RWPE2 (cell line): ENCODE measurements at regions not wholly inside any gene's neighbourhood (a gene's known extent, or its start where the extent isn't known, plus 50 kb on each side); places are given as distances from the start of the nearest gene placed in this dataset.

Experiments used
- ATAC-seq: fragments of 200-7000 bp; cut with Tn5 transposase; 3 replicates; pipeline ENCODE4 v1.9.1; 2021; ENCODE audit warnings: low read depth
- DNase-seq: peaks from one replicate; pipeline ENCODE4 v3.0.0-alpha.2; 2020; ENCODE audit warnings: low spot score
- H3K27ac ChIP-seq: fragments of 450-650 bp; 2 replicates; pipeline ENCODE4 v1.5.1; 2017; ENCODE audit warnings: mild to moderate bottlenecking; ENCODE audit not compliant: poor library complexity, severe bottlenecking
- H3K27me3 ChIP-seq: fragments of 250-450 bp; sonication (Bioruptor Pico); 2 replicates; pipeline ENCODE4 v1.5.1; 2021; ENCODE audit warnings: mild to moderate bottlenecking, moderate library complexity; ENCODE audit not compliant: insufficient read depth, poor library complexity, severe bottlenecking
- H3K36me3 ChIP-seq: fragments of 250-450 bp; sonication (Bioruptor Pico); 2 replicates; pipeline ENCODE4 v1.5.1; 2020; ENCODE audit warnings: low read depth, mild to moderate bottlenecking, moderate library complexity
- H3K4me1 ChIP-seq: fragments of 250-450 bp; sonication (Bioruptor Pico); 2 replicates; pipeline ENCODE4 v1.5.1; 2021; ENCODE audit warnings: mild to moderate bottlenecking, moderate library complexity; ENCODE audit not compliant: insufficient read depth, poor library complexity, severe bottlenecking
- H3K4me3 ChIP-seq: fragments of 250-450 bp; sonication (Bioruptor Pico); 2 replicates; pipeline ENCODE4 v1.5.1; 2021; ENCODE audit warnings: mild to moderate bottlenecking, moderate library complexity; ENCODE audit not compliant: severe bottlenecking
- H3K9me3 ChIP-seq: fragments of 250-450 bp; sonication (Bioruptor Pico); 2 replicates; pipeline ENCODE4 v1.5.1; 2021; ENCODE audit warnings: mild to moderate bottlenecking, moderate library complexity; ENCODE audit not compliant: severe bottlenecking
- TF ChIP-seq, protein P1 (sequence below): fragments of 450-650 bp; IDR thresholded peaks from one replicate; pipeline ENCODE4 v1.5.1; 2017; ENCODE audit warnings: mild to moderate bottlenecking, moderate library complexity; ENCODE audit not compliant: poor library complexity, severe bottlenecking

GRCh38 chr20:12345978-12346377, 428.3 kb downstream of the BTBD3 start:
- Histone ChIP-seq H3K27ac (no peak overlapping the region), H3K4me1 (no peaks in the 10 kb centered on the region), H3K27me3 (no peaks in the 10 kb centered on the region), H3K36me3 (no peaks in the 10 kb centered on the region), H3K4me3 (no peak overlapping the region), H3K9me3 (no peaks in the 10 kb centered on the region)
- DNase-seq (no peak), ATAC-seq (no peak)
- TF ChIP-seq, protein P1, sequence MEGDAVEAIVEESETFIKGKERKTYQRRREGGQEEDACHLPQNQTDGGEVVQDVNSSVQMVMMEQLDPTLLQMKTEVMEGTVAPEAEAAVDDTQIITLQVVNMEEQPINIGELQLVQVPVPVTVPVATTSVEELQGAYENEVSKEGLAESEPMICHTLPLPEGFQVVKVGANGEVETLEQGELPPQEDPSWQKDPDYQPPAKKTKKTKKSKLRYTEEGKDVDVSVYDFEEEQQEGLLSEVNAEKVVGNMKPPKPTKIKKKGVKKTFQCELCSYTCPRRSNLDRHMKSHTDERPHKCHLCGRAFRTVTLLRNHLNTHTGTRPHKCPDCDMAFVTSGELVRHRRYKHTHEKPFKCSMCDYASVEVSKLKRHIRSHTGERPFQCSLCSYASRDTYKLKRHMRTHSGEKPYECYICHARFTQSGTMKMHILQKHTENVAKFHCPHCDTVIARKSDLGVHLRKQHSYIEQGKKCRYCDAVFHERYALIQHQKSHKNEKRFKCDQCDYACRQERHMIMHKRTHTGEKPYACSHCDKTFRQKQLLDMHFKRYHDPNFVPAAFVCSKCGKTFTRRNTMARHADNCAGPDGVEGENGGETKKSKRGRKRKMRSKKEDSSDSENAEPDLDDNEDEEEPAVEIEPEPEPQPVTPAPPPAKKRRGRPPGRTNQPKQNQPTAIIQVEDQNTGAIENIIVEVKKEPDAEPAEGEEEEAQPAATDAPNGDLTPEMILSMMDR = no peak

DNA sequence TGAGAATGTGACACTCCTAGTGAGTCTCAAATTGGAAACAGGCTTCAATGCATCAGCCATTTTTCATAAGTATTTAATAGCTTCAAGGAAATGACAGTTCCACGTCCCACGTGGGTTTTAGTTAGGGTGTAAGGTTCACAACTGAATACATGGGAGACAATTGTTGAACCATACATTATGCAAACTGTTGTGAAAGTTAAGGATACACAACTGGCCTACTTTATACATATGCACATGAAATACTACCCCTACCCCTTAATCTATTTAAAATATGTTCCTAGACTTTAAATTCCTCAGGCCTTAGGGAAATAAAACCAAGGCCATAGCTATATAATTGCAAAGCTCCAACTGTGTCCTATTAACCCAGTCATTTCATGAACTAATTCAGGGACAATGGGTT, 436.1 kb downstream of the BTBD3 start:
- no peaks in the 10 kb centered on the region for H3K27me3 ChIP-seq
- TF ChIP-seq, protein P1 = no peak
- DNase-seq = no peak
- no peaks in the 10 kb centered on the region for H3K36me3 ChIP-seq
- no peak for ATAC-seq
- H3K27ac ChIP-seq = no peak overlapping the region
- no peaks in the 10 kb centered on the region for H3K4me1 ChIP-seq
- no peaks in the 10 kb centered on the region for H3K9me3 ChIP-seq
- H3K4me3 ChIP-seq = no peak overlapping the region

GRCh38 chr20:12354725-12355124, 437.0 kb downstream of the BTBD3 start:
- no peak for DNase-seq
- H3K27me3 ChIP-seq = no peaks in the 10 kb centered on the region
- H3K9me3 ChIP-seq = no peaks in the 10 kb centered on the region
- no peak overlapping the region for H3K27ac ChIP-seq
- TF ChIP-seq, protein P1 = no peak
- no peaks in the 10 kb centered on the region for H3K4me1 ChIP-seq
- no peaks in the 10 kb centered on the region for H3K36me3 ChIP-seq
- no peak overlapping the region for H3K4me3 ChIP-seq
- no peak for ATAC-seq

- no peaks in the 10 kb centered on the region for H3K36me3 ChIP-seq
- H3K27ac ChIP-seq = no peak overlapping the region
- no peak for DNase-seq
- H3K27me3 ChIP-seq = no peaks in the 10 kb centered on the region
- ATAC-seq = no peak
- H3K4me1 ChIP-seq = no peaks in the 10 kb centered on the region
- H3K4me3 ChIP-seq = no peak overlapping the region
- TF ChIP-seq, protein P1 = no peak
- no peaks in the 10 kb centered on the region for H3K9me3 ChIP-seq
Observed at GRCh38 chr20:12355185-12355584, 437.5 kb downstream of the BTBD3 start.

- Histone ChIP-seq H3K27me3 (no peaks in the 10 kb centered on the region), H3K36me3 (no peaks in the 10 kb centered on the region), H3K4me1 (no peaks in the 10 kb centered on the region), H3K9me3 (no peaks in the 10 kb centered on the region), H3K4me3 (no peak overlapping the region), H3K27ac (no peak overlapping the region)
- DNase-seq (no peak), ATAC-seq (peak; percentile 21; the same call in 1 of the 3 replicates)
- TF ChIP-seq, protein P1 = peak; percentile 25
Observed at GRCh38 chr20:12358006-12358654, 440.4 kb downstream of the BTBD3 start.
